IMR-90 (cell line): ENCODE measurements at regions not wholly inside any gene's neighbourhood (a gene's known extent, or its start where the extent isn't known, plus 50 kb on each side); places are given as distances from the start of the nearest gene placed in this dataset.

Experiments used
- POLR2A ChIP-seq: IDR thresholded peaks from 2 replicates; pipeline ENCODE4 v1.6.1; 2012; ENCODE audit warnings: mild to moderate bottlenecking, low read depth, low read length
- RFX5 ChIP-seq: IDR thresholded peaks from 2 replicates; pipeline ENCODE4 v1.8.0; 2012; ENCODE audit warnings: low read depth, mild to moderate bottlenecking, low read length, moderate library complexity
- TF ChIP-seq, protein P1 (sequence below): conservative IDR thresholded peaks from 2 replicates; pipeline ENCODE4 v1.5.1; 2012; ENCODE audit warnings: mild to moderate bottlenecking, low read depth, low read length, improper control_type of control experiment

GRCh38 chr3:118806423-118806822 is 228.2 kb downstream of the IGSF11 start:
- TF ChIP-seq, protein P1, sequence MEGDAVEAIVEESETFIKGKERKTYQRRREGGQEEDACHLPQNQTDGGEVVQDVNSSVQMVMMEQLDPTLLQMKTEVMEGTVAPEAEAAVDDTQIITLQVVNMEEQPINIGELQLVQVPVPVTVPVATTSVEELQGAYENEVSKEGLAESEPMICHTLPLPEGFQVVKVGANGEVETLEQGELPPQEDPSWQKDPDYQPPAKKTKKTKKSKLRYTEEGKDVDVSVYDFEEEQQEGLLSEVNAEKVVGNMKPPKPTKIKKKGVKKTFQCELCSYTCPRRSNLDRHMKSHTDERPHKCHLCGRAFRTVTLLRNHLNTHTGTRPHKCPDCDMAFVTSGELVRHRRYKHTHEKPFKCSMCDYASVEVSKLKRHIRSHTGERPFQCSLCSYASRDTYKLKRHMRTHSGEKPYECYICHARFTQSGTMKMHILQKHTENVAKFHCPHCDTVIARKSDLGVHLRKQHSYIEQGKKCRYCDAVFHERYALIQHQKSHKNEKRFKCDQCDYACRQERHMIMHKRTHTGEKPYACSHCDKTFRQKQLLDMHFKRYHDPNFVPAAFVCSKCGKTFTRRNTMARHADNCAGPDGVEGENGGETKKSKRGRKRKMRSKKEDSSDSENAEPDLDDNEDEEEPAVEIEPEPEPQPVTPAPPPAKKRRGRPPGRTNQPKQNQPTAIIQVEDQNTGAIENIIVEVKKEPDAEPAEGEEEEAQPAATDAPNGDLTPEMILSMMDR: no peak
- TF ChIP-seq RFX5 (no peak), POLR2A (no peak)
